HFFc6 (cell line): ENCODE measurements at regions not wholly inside any gene's neighbourhood (a gene's known extent, or its start where the extent isn't known, plus 50 kb on each side); places are given as distances from the start of the nearest gene placed in this dataset.

ENCODE experiments used
- DNase-seq: peaks from one replicate; pipeline ENCODE4 v3.0.0-alpha.2; 2018
- H3K27ac Mint-ChIP-seq: 2 replicates; pipeline ENCODE4 v1.8.0; 2020; ENCODE audit warnings: mild to moderate bottlenecking, mixed read lengths
- H3K27me3 Mint-ChIP-seq: 2 replicates; pipeline ENCODE4 v1.8.0; 2021; ENCODE audit warnings: mild to moderate bottlenecking, moderate library complexity, mixed read lengths; ENCODE audit not compliant: insufficient read depth
- H3K36me3 Mint-ChIP-seq: 2 replicates; pipeline ENCODE4 v1.8.0; 2021; ENCODE audit warnings: low read depth, mixed read lengths
- H3K4me1 Mint-ChIP-seq: 2 replicates; pipeline ENCODE4 v1.8.0; 2020; ENCODE audit warnings: low read depth, mixed read lengths
- H3K4me3 Mint-ChIP-seq: 2 replicates; pipeline ENCODE4 v1.8.0; 2020; ENCODE audit warnings: mild to moderate bottlenecking, moderate library complexity, mixed read lengths
- H3K9me3 Mint-ChIP-seq: 2 replicates; pipeline ENCODE4 v1.8.0; 2020; ENCODE audit warnings: mild to moderate bottlenecking, mixed read lengths
- TF ChIP-seq, protein P1 (sequence below): fragments of 200-600 bp; sonication (generic); IDR thresholded peaks from 2 replicates; pipeline ENCODE4 v1.5.0; 2021; ENCODE audit warnings: antibody characterized with exemption, mild to moderate bottlenecking

GRCh38 chr4:100106982-100107381 lies 83.3 kb downstream of the DDIT4L start:
- Mint-ChIP-seq H3K4me1 (no peaks in the 10 kb centered on the region), H3K27me3 (no peaks in the 10 kb centered on the region), H3K36me3 (no peaks in the 10 kb centered on the region), H3K4me3 (no peak overlapping the region), H3K27ac (no peak overlapping the region), H3K9me3 (no peaks in the 10 kb centered on the region)
- no peak for DNase-seq
- TF ChIP-seq, protein P1, sequence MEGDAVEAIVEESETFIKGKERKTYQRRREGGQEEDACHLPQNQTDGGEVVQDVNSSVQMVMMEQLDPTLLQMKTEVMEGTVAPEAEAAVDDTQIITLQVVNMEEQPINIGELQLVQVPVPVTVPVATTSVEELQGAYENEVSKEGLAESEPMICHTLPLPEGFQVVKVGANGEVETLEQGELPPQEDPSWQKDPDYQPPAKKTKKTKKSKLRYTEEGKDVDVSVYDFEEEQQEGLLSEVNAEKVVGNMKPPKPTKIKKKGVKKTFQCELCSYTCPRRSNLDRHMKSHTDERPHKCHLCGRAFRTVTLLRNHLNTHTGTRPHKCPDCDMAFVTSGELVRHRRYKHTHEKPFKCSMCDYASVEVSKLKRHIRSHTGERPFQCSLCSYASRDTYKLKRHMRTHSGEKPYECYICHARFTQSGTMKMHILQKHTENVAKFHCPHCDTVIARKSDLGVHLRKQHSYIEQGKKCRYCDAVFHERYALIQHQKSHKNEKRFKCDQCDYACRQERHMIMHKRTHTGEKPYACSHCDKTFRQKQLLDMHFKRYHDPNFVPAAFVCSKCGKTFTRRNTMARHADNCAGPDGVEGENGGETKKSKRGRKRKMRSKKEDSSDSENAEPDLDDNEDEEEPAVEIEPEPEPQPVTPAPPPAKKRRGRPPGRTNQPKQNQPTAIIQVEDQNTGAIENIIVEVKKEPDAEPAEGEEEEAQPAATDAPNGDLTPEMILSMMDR = no peak

- TF ChIP-seq, protein P1 = no peak
- peaks cover 3% of the 10 kb centered on the region; the same call in 1 of the 2 replicates for H3K4me1 Mint-ChIP-seq
- H3K9me3 Mint-ChIP-seq = no peaks in the 10 kb centered on the region
- H3K4me3 Mint-ChIP-seq = no peak overlapping the region
- no peaks in the 10 kb centered on the region for H3K36me3 Mint-ChIP-seq
- H3K27me3 Mint-ChIP-seq = no peaks in the 10 kb centered on the region
- no peak overlapping the region for H3K27ac Mint-ChIP-seq
- DNase-seq = no peak
These were observed 86.6 kb downstream of the DDIT4L start for GRCh38 chr4:100103671-100104070.

DNA sequence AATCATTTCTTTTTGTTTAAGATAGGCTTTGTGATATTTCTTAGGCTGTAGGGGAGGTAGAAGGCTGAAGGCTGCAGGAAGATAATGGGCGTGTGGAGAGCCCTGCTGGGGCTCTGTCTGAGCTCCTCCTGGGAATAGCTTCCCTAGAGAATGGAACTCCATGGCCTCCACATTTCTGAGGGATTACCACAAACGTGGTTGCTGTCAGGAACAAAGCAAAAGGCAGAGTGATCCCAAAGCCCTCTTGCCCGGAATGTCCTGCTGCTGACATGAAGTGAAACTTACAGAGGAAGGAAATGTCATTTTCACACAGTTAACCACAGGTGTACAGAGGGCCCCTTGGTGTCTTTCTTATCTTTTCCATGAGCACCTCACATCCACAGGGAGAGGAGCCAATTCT lies 89.3 kb downstream of the DDIT4L start:
- DNase-seq = no peak
- Mint-ChIP-seq H3K9me3 (no peaks in the 10 kb centered on the region), H3K4me1 (peaks cover 15% of the 10 kb centered on the region; the same call in 1 of the 2 replicates), H3K4me3 (no peak overlapping the region), H3K36me3 (no peaks in the 10 kb centered on the region), H3K27me3 (peaks cover 1% of the 10 kb centered on the region; the same call in 1 of the 2 replicates), H3K27ac (no peak overlapping the region)
- TF ChIP-seq, protein P1 = no peak

GRCh38 chr4:100099746-100100145 lies 90.5 kb downstream of the DDIT4L start:
- DNase-seq = no peak
- TF ChIP-seq, protein P1 = no peak
- Mint-ChIP-seq H3K4me1 (peaks cover 21% of the 10 kb centered on the region; the same call in 1 of the 2 replicates), H3K36me3 (no peaks in the 10 kb centered on the region), H3K27ac (no peak overlapping the region), H3K9me3 (no peaks in the 10 kb centered on the region), H3K4me3 (no peak overlapping the region), H3K27me3 (peaks cover 1% of the 10 kb centered on the region; the same call in 1 of the 2 replicates)

DNA sequence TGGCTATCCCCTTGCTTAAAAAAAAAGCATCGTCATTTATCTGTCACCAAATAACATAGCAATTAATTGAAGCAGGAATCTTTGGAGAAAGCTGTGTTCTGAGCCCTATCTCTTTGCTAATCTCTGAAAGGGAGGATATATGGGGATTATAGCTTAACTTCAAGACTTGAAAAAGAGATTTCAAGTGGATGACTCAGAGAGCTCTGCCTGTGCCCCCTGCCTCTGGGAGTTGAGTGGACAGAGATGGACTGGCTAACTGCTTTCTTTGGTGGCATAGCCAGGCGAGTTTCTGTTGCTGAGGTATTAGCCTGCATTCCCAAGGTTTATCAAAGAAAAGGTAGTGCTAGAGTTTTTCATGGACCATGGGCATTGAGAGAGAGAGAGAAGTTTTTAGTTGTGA lies 91.6 kb downstream of the DDIT4L start:
- DNase-seq = no peak
- H3K27ac Mint-ChIP-seq = no peak overlapping the region
- TF ChIP-seq, protein P1 = no peak
- H3K4me1 Mint-ChIP-seq = peaks cover 23% of the 10 kb centered on the region
- H3K4me3 Mint-ChIP-seq = no peak overlapping the region
- no peaks in the 10 kb centered on the region for H3K36me3 Mint-ChIP-seq
- H3K9me3 Mint-ChIP-seq = no peaks in the 10 kb centered on the region
- H3K27me3 Mint-ChIP-seq = peaks cover 1% of the 10 kb centered on the region; the same call in 1 of the 2 replicates
